HG03280 (cell line): ENCODE measurements at regions not wholly inside any gene's neighbourhood (a gene's known extent, or its start where the extent isn't known, plus 50 kb on each side); places are given as distances from the start of the nearest gene placed in this dataset.

Experiments used
- ATAC-seq: cut with Tn5 transposase; IDR thresholded peaks from one replicate; pipeline ENCODE4 v1.9.1; 2021; ENCODE audit warnings: mild to moderate bottlenecking, moderate library complexity; ENCODE audit not compliant: unreplicated experiment

GRCh38 chrX:79300856-79301255 is 66.3 kb downstream of the ITM2A start:
- no peak for ATAC-seq

GRCh38 chrX:79290596-79290995 is 76.5 kb downstream of the ITM2A start:
- ATAC-seq, result no peak

GRCh38 chrX:79288733-79289132 is 78.4 kb downstream of the ITM2A start:
- no peak for ATAC-seq

GRCh38 chrX:79287724-79288123 is 79.4 kb downstream of the ITM2A start:
- ATAC-seq, result no peak

GRCh38 chrX:79281775-79282174 is 85.4 kb downstream of the ITM2A start:
- no peak for ATAC-seq

GRCh38 chrX:79270401-79270800 is 96.7 kb downstream of the ITM2A start:
- peak; percentile 92 for ATAC-seq

GRCh38 chrX:79268788-79269187 is 98.3 kb downstream of the ITM2A start:
- ATAC-seq, result no peak

GRCh38 chrX:79266702-79267101 is 100.4 kb downstream of the ITM2A start:
- ATAC-seq, result no peak

GRCh38 chrX:79263550-79263949 is 103.6 kb downstream of the ITM2A start:
- no peak for ATAC-seq

- ATAC-seq, result peak; percentile 90
Measured at GRCh38 chrX:79259073-79259689, 108.0 kb downstream of the ITM2A start.

GRCh38 chrX:79243691-79244090 is 99.2 kb downstream of the GPR174 start:
- ATAC-seq, result no peak

- no peak for ATAC-seq
Measured at GRCh38 chrX:79235899-79236298, 91.4 kb downstream of the GPR174 start.

GRCh38 chrX:79231662-79232061 is 87.2 kb downstream of the GPR174 start:
- no peak for ATAC-seq
